ENCODE measurements at regions not wholly inside any gene's neighbourhood (a gene's known extent, or its start where the extent isn't known, plus 50 kb on each side); places are given as distances from the start of the nearest gene placed in this dataset.

- no peak for TF ChIP-seq AKNA (CRISPR knock-in tag; IDR thresholded peaks at IDR 0.05; ENCODE audit: borderline replicate concordance)
- TF ChIP-seq ZNF576 (CRISPR knock-in tag; IDR thresholded peaks at IDR 0.05): no peak
- TF ChIP-seq ESRRA (CRISPR knock-in tag; IDR thresholded peaks at IDR 0.05; ENCODE audit: low read depth): peak; percentile 42; the same call in 1 of the 2 replicates
- no peak for TF ChIP-seq ZNF18 (CRISPR knock-in tag; IDR thresholded peaks at IDR 0.05; ENCODE audit: insufficient replicate concordance)
- TF ChIP-seq ZSCAN20 (CRISPR knock-in tag; IDR thresholded peaks at IDR 0.05; ENCODE audit: borderline replicate concordance): no peak
- no peak for TF ChIP-seq JUN (CRISPR knock-in tag; IDR thresholded peaks at IDR 0.05)
- TF ChIP-seq TBX2 (CRISPR knock-in tag; IDR thresholded peaks at IDR 0.05; ENCODE audit: borderline replicate concordance): peak; percentile 84; the same call in 1 of the 2 replicates
- no peak for TF ChIP-seq ZNF136 (CRISPR knock-in tag; IDR thresholded peaks at IDR 0.05; ENCODE audit: low read depth)
- TF ChIP-seq MIER2 (CRISPR knock-in tag; IDR thresholded peaks at IDR 0.05): no peak
- TF ChIP-seq GMEB1 (CRISPR knock-in tag; IDR thresholded peaks at IDR 0.05; ENCODE audit: borderline replicate concordance): 0 out of 2 replicates have a peak, but pooled peaks have one; percentile 15
- no peak for TF ChIP-seq ZBTB14 (CRISPR knock-in tag; IDR thresholded peaks at IDR 0.05)
- peak; percentile 43; the same call in 1 of the 2 replicates for TF ChIP-seq NFIC (IDR thresholded peaks at IDR 0.05; ENCODE audit: low read length)
- TF ChIP-seq ATF1 (CRISPR knock-in tag; IDR thresholded peaks at IDR 0.05): peak; percentile 53
- TF ChIP-seq ZNF484 (CRISPR knock-in tag; IDR thresholded peaks at IDR 0.05; ENCODE audit: borderline replicate concordance, low read depth): no peak
- TF ChIP-seq ZBTB4 (CRISPR knock-in tag; IDR thresholded peaks at IDR 0.05; ENCODE audit: borderline replicate concordance): peak; percentile 34; the same call in 1 of the 2 replicates
These were observed 273.8 kb upstream of the USP25 start (continued) for GRCh38 chr21:15455819-15456462.
